Loucy (cell line): ENCODE measurements at regions not wholly inside any gene's neighbourhood (a gene's known extent, or its start where the extent isn't known, plus 50 kb on each side); places are given as distances from the start of the nearest gene placed in this dataset.

Experiments used
- H2AFZ ChIP-seq: fragments of 200-600 bp; sonication (generic); 2 replicates; pipeline ENCODE4 v1.6.0; 2016; ENCODE audit warnings: antibody characterized with exemption, mild to moderate bottlenecking, low read length, moderate library complexity
- H3F3A ChIP-seq: fragments of 200-600 bp; 2 replicates; pipeline ENCODE4 v1.6.0; 2016; ENCODE audit warnings: antibody characterized with exemption, low read depth, mild to moderate bottlenecking
- H3K27me3 ChIP-seq: fragments of 200-600 bp; sonication (generic); 2 replicates; pipeline ENCODE4 v1.6.1; 2014; ENCODE audit warnings: low read length, mild to moderate bottlenecking; ENCODE audit not compliant: insufficient read depth, poor library complexity, severe bottlenecking
- H3K36me3 ChIP-seq: fragments of 200-600 bp; sonication (generic); 2 replicates; pipeline ENCODE4 v1.6.1; 2016; ENCODE audit warnings: low read length; ENCODE audit not compliant: insufficient read depth
- H3K4me1 ChIP-seq: fragments of 200-600 bp; sonication (generic); 2 replicates; pipeline ENCODE4 v1.5.1; 2014; ENCODE audit warnings: low read length, mild to moderate bottlenecking; ENCODE audit not compliant: insufficient read depth, poor library complexity, severe bottlenecking
- H3K4me2 ChIP-seq: fragments of 200-600 bp; sonication (generic); 2 replicates; pipeline ENCODE4 v1.6.0; 2014; ENCODE audit warnings: antibody characterized with exemption, low read length, low read depth, mild to moderate bottlenecking; ENCODE audit not compliant: poor library complexity, severe bottlenecking
- H3K4me3 ChIP-seq: fragments of 200-600 bp; sonication (generic); 2 replicates; pipeline ENCODE4 v1.5.1; 2014; ENCODE audit warnings: low read length, mild to moderate bottlenecking, mixed read lengths; ENCODE audit not compliant: poor library complexity, severe bottlenecking
- H3K79me2 ChIP-seq: fragments of 200-600 bp; sonication (generic); 2 replicates; pipeline ENCODE4 v1.6.1; 2014; ENCODE audit warnings: low read length; ENCODE audit not compliant: insufficient read depth
- H3K9ac ChIP-seq: fragments of 200-600 bp; sonication (generic); 2 replicates; pipeline ENCODE4 v1.6.0; 2014; ENCODE audit warnings: mild to moderate bottlenecking, low read depth, low read length, moderate library complexity; ENCODE audit not compliant: poor library complexity, severe bottlenecking
- H3K9me2 ChIP-seq: fragments of 200-600 bp; sonication (generic); replicated peaks from 2 replicates; pipeline ENCODE4 v1.6.1; 2016; ENCODE audit warnings: low read depth, low read length, mixed read lengths
- H3K9me3 ChIP-seq: fragments of 200-600 bp; sonication (generic); 2 replicates; pipeline ENCODE4 v1.6.1; 2014; ENCODE audit warnings: mild to moderate bottlenecking, antibody characterized with exemption, low read length, low read depth; ENCODE audit not compliant: insufficient read depth
- H4K20me1 ChIP-seq: fragments of 200-600 bp; sonication (generic); 2 replicates; pipeline ENCODE4 v1.6.0; 2014; ENCODE audit warnings: antibody characterized with exemption, low read length, mild to moderate bottlenecking; ENCODE audit not compliant: insufficient read depth, poor library complexity, severe bottlenecking
- EZH2phosphoT487 ChIP-seq: fragments of 200-600 bp; IDR thresholded peaks from 2 replicates; pipeline ENCODE4 v1.6.1; 2018; ENCODE audit warnings: antibody characterized with exemption, mild to moderate bottlenecking, moderate library complexity, borderline replicate concordance
- TF ChIP-seq, protein P1 (sequence below): fragments of 200-600 bp; sonication (generic); conservative IDR thresholded peaks from 2 replicates; pipeline ENCODE4 v1.5.1; 2014; ENCODE audit warnings: mild to moderate bottlenecking, antibody characterized with exemption, low read length

DNA sequence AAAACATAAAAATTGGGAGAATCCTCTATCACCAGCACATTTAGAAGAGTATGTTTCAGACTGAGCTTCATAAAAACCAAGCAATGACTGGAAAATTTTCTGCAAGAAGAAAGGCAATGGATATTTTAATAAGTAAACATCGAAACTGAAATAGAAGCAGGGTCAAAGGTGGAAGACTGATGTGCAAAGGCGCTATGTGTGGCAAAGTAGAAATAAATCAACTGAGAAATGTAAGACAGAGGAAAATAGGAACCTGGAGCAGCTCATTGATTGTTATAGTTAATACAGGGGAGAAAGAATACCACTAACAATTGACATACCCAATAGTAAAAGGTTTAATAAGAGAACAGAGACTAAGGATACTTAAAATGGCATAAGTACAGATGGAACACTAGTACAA, 818.4 kb downstream of the SOCS6 start:
- Histone ChIP-seq H3K9me2 (no peaks in the 10 kb centered on the region), H3K79me2 (no peaks in the 10 kb centered on the region), H3F3A (no peaks in the 10 kb centered on the region), H3K36me3 (no peaks in the 10 kb centered on the region), H3K9me3 (no peaks in the 10 kb centered on the region), H3K4me1 (no peaks in the 10 kb centered on the region), H2AFZ (no peak overlapping the region), H4K20me1 (no peaks in the 10 kb centered on the region), H3K9ac (no peak overlapping the region), H3K4me2 (no peak overlapping the region), H3K27me3 (no peaks in the 10 kb centered on the region), H3K4me3 (no peak overlapping the region)
- no peak for TF ChIP-seq EZH2phosphoT487
- TF ChIP-seq, protein P1, sequence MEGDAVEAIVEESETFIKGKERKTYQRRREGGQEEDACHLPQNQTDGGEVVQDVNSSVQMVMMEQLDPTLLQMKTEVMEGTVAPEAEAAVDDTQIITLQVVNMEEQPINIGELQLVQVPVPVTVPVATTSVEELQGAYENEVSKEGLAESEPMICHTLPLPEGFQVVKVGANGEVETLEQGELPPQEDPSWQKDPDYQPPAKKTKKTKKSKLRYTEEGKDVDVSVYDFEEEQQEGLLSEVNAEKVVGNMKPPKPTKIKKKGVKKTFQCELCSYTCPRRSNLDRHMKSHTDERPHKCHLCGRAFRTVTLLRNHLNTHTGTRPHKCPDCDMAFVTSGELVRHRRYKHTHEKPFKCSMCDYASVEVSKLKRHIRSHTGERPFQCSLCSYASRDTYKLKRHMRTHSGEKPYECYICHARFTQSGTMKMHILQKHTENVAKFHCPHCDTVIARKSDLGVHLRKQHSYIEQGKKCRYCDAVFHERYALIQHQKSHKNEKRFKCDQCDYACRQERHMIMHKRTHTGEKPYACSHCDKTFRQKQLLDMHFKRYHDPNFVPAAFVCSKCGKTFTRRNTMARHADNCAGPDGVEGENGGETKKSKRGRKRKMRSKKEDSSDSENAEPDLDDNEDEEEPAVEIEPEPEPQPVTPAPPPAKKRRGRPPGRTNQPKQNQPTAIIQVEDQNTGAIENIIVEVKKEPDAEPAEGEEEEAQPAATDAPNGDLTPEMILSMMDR: no peak

DNA sequence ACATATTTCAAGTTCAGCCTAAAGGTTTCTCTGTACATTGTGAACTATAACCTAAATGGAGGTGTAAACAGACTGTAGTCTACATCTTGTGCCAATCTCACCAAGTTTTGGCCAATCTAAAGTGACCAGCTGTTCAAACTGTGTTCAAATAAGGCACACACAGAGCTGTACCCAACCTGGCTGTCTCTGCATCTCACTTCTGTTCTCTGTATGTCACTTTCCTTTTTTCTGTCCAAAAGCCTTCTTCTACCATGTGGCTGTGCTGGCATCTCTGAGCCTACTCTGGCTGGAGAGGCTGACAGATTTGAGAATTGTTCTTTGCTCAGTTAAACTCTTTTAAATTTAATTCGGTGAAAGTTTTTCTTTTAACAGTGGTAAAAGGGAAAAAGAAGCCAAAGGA, 817.9 kb downstream of the SOCS6 start:
- no peaks in the 10 kb centered on the region for H3F3A ChIP-seq
- no peak for TF ChIP-seq EZH2phosphoT487
- TF ChIP-seq, protein P1: no peak
- H3K36me3 ChIP-seq: no peaks in the 10 kb centered on the region
- H3K4me1 ChIP-seq: no peaks in the 10 kb centered on the region
- H3K4me3 ChIP-seq: no peak overlapping the region
- no peaks in the 10 kb centered on the region for H3K9me2 ChIP-seq
- H3K79me2 ChIP-seq: no peaks in the 10 kb centered on the region
- H2AFZ ChIP-seq: no peak overlapping the region
- no peak overlapping the region for H3K4me2 ChIP-seq
- no peaks in the 10 kb centered on the region for H3K9me3 ChIP-seq
- H3K27me3 ChIP-seq: no peaks in the 10 kb centered on the region
- H3K9ac ChIP-seq: no peak overlapping the region
- H4K20me1 ChIP-seq: no peaks in the 10 kb centered on the region

GRCh38 chr18:71105994-71106546, 817.2 kb downstream of the SOCS6 start:
- TF ChIP-seq, protein P1: no peak
- no peak for TF ChIP-seq EZH2phosphoT487
- Histone ChIP-seq H3K36me3 (no peaks in the 10 kb centered on the region), H3K27me3 (no peaks in the 10 kb centered on the region), H3K4me2 (no peak overlapping the region), H3F3A (no peaks in the 10 kb centered on the region), H3K9me2 (no peaks in the 10 kb centered on the region), H3K9me3 (no peaks in the 10 kb centered on the region), H3K4me1 (no peaks in the 10 kb centered on the region), H3K79me2 (no peaks in the 10 kb centered on the region), H3K4me3 (no peak overlapping the region), H2AFZ (no peak overlapping the region), H3K9ac (no peak overlapping the region), H4K20me1 (no peaks in the 10 kb centered on the region)
